Adipocyte (in vitro differentiated cells): ENCODE measurements at regions not wholly inside any gene's neighbourhood (a gene's known extent, or its start where the extent isn't known, plus 50 kb on each side); places are given as distances from the start of the nearest gene placed in this dataset.

Experiments
- DNase-seq: peaks from one replicate; pipeline ENCODE4 v3.0.0-alpha.2; 2015; ENCODE audit warnings: low read depth
- H3K27me3 ChIP-seq: replicated peaks from 2 replicates; pipeline ENCODE4 v1.7.0; 2013; ENCODE audit warnings: mild to moderate bottlenecking, low read length, moderate library complexity; ENCODE audit not compliant: control insufficient read depth, insufficient read depth
- H3K36me3 ChIP-seq: 2 replicates; pipeline ENCODE4 v1.7.0; 2013; ENCODE audit warnings: low read length, mild to moderate bottlenecking, moderate library complexity; ENCODE audit not compliant: control insufficient read depth, insufficient read depth, severe bottlenecking
- H3K4me1 ChIP-seq: 2 replicates; pipeline ENCODE4 v1.7.0; 2013; ENCODE audit warnings: mild to moderate bottlenecking, low read length, moderate library complexity; ENCODE audit not compliant: control insufficient read depth, insufficient read depth
- H3K4me3 ChIP-seq: 2 replicates; pipeline ENCODE4 v1.7.0; 2013; ENCODE audit warnings: mild to moderate bottlenecking, low read length, moderate library complexity
- H3K9ac ChIP-seq: 2 replicates; pipeline ENCODE4 v1.7.0; 2013; ENCODE audit warnings: mild to moderate bottlenecking, low read length, moderate library complexity
- H3K9me3 ChIP-seq: 2 replicates; pipeline ENCODE4 v1.7.0; 2013; ENCODE audit warnings: mild to moderate bottlenecking, low read length, moderate library complexity; ENCODE audit not compliant: control insufficient read depth

- Histone ChIP-seq H3K9me3 (no peaks in the 10 kb centered on the region), H3K36me3 (no peaks in the 10 kb centered on the region), H3K27me3 (no peaks in the 10 kb centered on the region), H3K4me1 (no peaks in the 10 kb centered on the region), H3K9ac (no peak overlapping the region), H3K4me3 (no peak overlapping the region)
- DNase-seq = no peak
Observed at GRCh38 chr21:38556390-38556789, 58.1 kb upstream of the ERG start.

GRCh38 chr21:38561205-38561604 is 62.9 kb upstream of the ERG start:
- no peaks in the 10 kb centered on the region for H3K4me1 ChIP-seq
- H3K9me3 ChIP-seq = no peaks in the 10 kb centered on the region
- H3K36me3 ChIP-seq = no peaks in the 10 kb centered on the region
- DNase-seq = no peak
- no peak overlapping the region for H3K9ac ChIP-seq
- H3K27me3 ChIP-seq = peaks cover 2% of the 10 kb centered on the region
- H3K4me3 ChIP-seq = no peak overlapping the region

GRCh38 chr21:38561613-38562581 is 63.6 kb upstream of the ERG start:
- H3K27me3 ChIP-seq = peaks cover 7% of the 10 kb centered on the region
- no peak for DNase-seq

GRCh38 chr21:38567335-38567969 is 69.2 kb upstream of the ERG start:
- H3K9ac ChIP-seq = peak overlapping the region; percentile 71
- H3K4me1 ChIP-seq = peaks cover 10% of the 10 kb centered on the region
- no peaks in the 10 kb centered on the region for H3K36me3 ChIP-seq
- peak overlapping the region; percentile 81 for H3K4me3 ChIP-seq
- peak; percentile 80 for DNase-seq
- H3K9me3 ChIP-seq = no peaks in the 10 kb centered on the region
- peaks cover 12% of the 10 kb centered on the region for H3K27me3 ChIP-seq

More at GRCh38 chr21:38561613-38562581, 63.6 kb upstream of the ERG start:
- Histone ChIP-seq H3K9me3 (no peaks in the 10 kb centered on the region), H3K36me3 (no peaks in the 10 kb centered on the region), H3K4me1 (peaks cover 3% of the 10 kb centered on the region), H3K4me3 (no peak overlapping the region), H3K9ac (no peak overlapping the region)

GRCh38 chr21:38567970-38568360 is 69.7 kb upstream of the ERG start:
- Histone ChIP-seq H3K9ac (peak overlapping the region; percentile 71), H3K4me3 (peak overlapping the region; percentile 81), H3K27me3 (peaks cover 12% of the 10 kb centered on the region), H3K36me3 (no peaks in the 10 kb centered on the region), H3K4me1 (peaks cover 10% of the 10 kb centered on the region), H3K9me3 (no peaks in the 10 kb centered on the region)
- no peak for DNase-seq

- peaks cover 12% of the 10 kb centered on the region for H3K27me3 ChIP-seq
- H3K9me3 ChIP-seq = no peaks in the 10 kb centered on the region
- H3K4me3 ChIP-seq = no peak overlapping the region
- H3K36me3 ChIP-seq = no peaks in the 10 kb centered on the region
- H3K9ac ChIP-seq = no peak overlapping the region
- H3K4me1 ChIP-seq = peaks cover 10% of the 10 kb centered on the region
- DNase-seq = no peak
Observed at GRCh38 chr21:38569733-38570132, 71.5 kb upstream of the ERG start.

GRCh38 chr21:38570596-38570995 is 72.3 kb upstream of the ERG start:
- no peak overlapping the region for H3K9ac ChIP-seq
- no peak for DNase-seq
- no peak overlapping the region for H3K4me3 ChIP-seq
- no peaks in the 10 kb centered on the region for H3K9me3 ChIP-seq
- H3K4me1 ChIP-seq = peaks cover 10% of the 10 kb centered on the region
- H3K36me3 ChIP-seq = no peaks in the 10 kb centered on the region
- H3K27me3 ChIP-seq = peaks cover 12% of the 10 kb centered on the region

- no peak for DNase-seq
- no peak overlapping the region for H3K4me3 ChIP-seq
- H3K9me3 ChIP-seq = no peaks in the 10 kb centered on the region
- H3K9ac ChIP-seq = no peak overlapping the region
- no peaks in the 10 kb centered on the region for H3K36me3 ChIP-seq
- no peaks in the 10 kb centered on the region for H3K27me3 ChIP-seq
- H3K4me1 ChIP-seq = no peaks in the 10 kb centered on the region
Observed at GRCh38 chr21:38574895-38575575, 76.8 kb upstream of the ERG start.

GRCh38 chr21:38577887-38578286 is 79.6 kb upstream of the ERG start:
- no peaks in the 10 kb centered on the region for H3K27me3 ChIP-seq
- no peaks in the 10 kb centered on the region for H3K4me1 ChIP-seq
- no peak overlapping the region for H3K9ac ChIP-seq
- DNase-seq = no peak
- no peaks in the 10 kb centered on the region for H3K36me3 ChIP-seq
- H3K4me3 ChIP-seq = no peak overlapping the region
- H3K9me3 ChIP-seq = no peaks in the 10 kb centered on the region

GRCh38 chr21:38590449-38591217 is 92.4 kb upstream of the ERG start:
- no peaks in the 10 kb centered on the region for H3K9me3 ChIP-seq
- peaks cover 5% of the 10 kb centered on the region for H3K27me3 ChIP-seq
- H3K4me3 ChIP-seq = no peak overlapping the region
- no peaks in the 10 kb centered on the region for H3K36me3 ChIP-seq
- H3K4me1 ChIP-seq = peaks cover 9% of the 10 kb centered on the region
- DNase-seq = no peak
- no peak overlapping the region for H3K9ac ChIP-seq

- Histone ChIP-seq H3K4me1 (peaks cover 9% of the 10 kb centered on the region), H3K36me3 (no peaks in the 10 kb centered on the region), H3K27me3 (peaks cover 5% of the 10 kb centered on the region), H3K9ac (no peak overlapping the region), H3K9me3 (no peaks in the 10 kb centered on the region), H3K4me3 (no peak overlapping the region)
- DNase-seq = no peak
Observed at GRCh38 chr21:38591218-38591537, 92.9 kb upstream of the ERG start.
